OCI-LY7 (cell line): ENCODE measurements at regions not wholly inside any gene's neighbourhood (a gene's known extent, or its start where the extent isn't known, plus 50 kb on each side); places are given as distances from the start of the nearest gene placed in this dataset.

ENCODE experiments used
- BruUV-seq: library from RNA; stranded (reverse); fragments of 400-500 nt; replicated peaks from 2 replicates; lab custom pipeline; 2021; lab: Mats Ljungman, UMichigan
- CTCF ChIA-PET: fragments of 300-600 bp; sonication (Branson Sonifier 250); formaldehyde crosslinking; loops from one replicate; lab custom pipeline; 2022; ENCODE audit warnings: antibody characterized with exemption; ENCODE audit not compliant: unreplicated experiment; lab: Charles Lee
- POLR2A ChIA-PET: fragments of 300-600 bp; sonication (Branson Sonifier 250); formaldehyde crosslinking; loops from one replicate; lab custom pipeline; 2022; ENCODE audit warnings: antibody characterized with exemption; lab: Charles Lee
- DNase-seq: peaks from one replicate; pipeline ENCODE4 v3.0.0-alpha.2; 2015; ENCODE audit warnings: low spot score
- H2AFZ ChIP-seq: fragments of 200-600 bp; sonication (generic), shearing (Covaris generic); 2 replicates; pipeline ENCODE4 v1.6.1; 2014; ENCODE audit warnings: mild to moderate bottlenecking, antibody characterized with exemption, low read length, moderate library complexity
- H3K27ac ChIP-seq: fragments of 200-600 bp; sonication (generic); 2 replicates; pipeline ENCODE4 v1.5.1; 2014; ENCODE audit warnings: mixed run types, low read depth, mild to moderate bottlenecking, moderate library complexity, low read length, inconsistent platforms; ENCODE audit not compliant: poor library complexity, severe bottlenecking
- H3K36me3 ChIP-seq: fragments of 200-600 bp; sonication (generic); 2 replicates; pipeline ENCODE4 v1.6.1; 2014; ENCODE audit warnings: mild to moderate bottlenecking, antibody characterized with exemption, low read length, moderate library complexity, mixed read lengths; ENCODE audit not compliant: insufficient read depth
- H3K4me1 ChIP-seq: fragments of 200-600 bp; sonication (generic); 2 replicates; pipeline ENCODE4 v1.5.1; 2014; ENCODE audit warnings: mild to moderate bottlenecking, low read length; ENCODE audit not compliant: insufficient read depth, poor library complexity, severe bottlenecking
- H3K4me2 ChIP-seq: fragments of 200-600 bp; sonication (generic); 2 replicates; pipeline ENCODE4 v1.6.1; 2014; ENCODE audit warnings: mild to moderate bottlenecking, low read length
- H3K4me3 ChIP-seq: fragments of 200-600 bp; sonication (generic); 2 replicates; pipeline ENCODE4 v1.5.1; 2014; ENCODE audit warnings: mild to moderate bottlenecking, low read depth, low read length; ENCODE audit not compliant: poor library complexity, severe bottlenecking
- H3K79me2 ChIP-seq: fragments of 200-600 bp; sonication (generic); 2 replicates; pipeline ENCODE4 v1.6.1; 2016; ENCODE audit warnings: low read depth, mild to moderate bottlenecking, low read length, moderate library complexity, mixed read lengths; ENCODE audit not compliant: insufficient read depth
- H3K9me2 ChIP-seq: fragments of 200-600 bp; sonication (generic); 2 replicates; pipeline ENCODE4 v1.6.1; 2016; ENCODE audit warnings: mild to moderate bottlenecking, low read length, mixed read lengths; ENCODE audit not compliant: insufficient read depth
- H3K9me3 ChIP-seq: fragments of 200-600 bp; sonication (generic); 2 replicates; pipeline ENCODE4 v1.6.1; 2014; ENCODE audit warnings: mild to moderate bottlenecking, mixed run types, low read length, mixed read lengths
- H4K20me1 ChIP-seq: fragments of 200-600 bp; sonication (generic); 2 replicates; pipeline ENCODE4 v1.6.1; 2014; ENCODE audit warnings: mild to moderate bottlenecking, antibody characterized with exemption, low read length, moderate library complexity, mixed read lengths; ENCODE audit not compliant: insufficient read depth
- CTCF ChIP-seq: fragments of 200-600 bp; sonication (generic); conservative IDR thresholded peaks from 2 replicates; pipeline ENCODE4 v1.5.1; 2014; ENCODE audit warnings: mild to moderate bottlenecking, antibody characterized with exemption, low read length, moderate library complexity, mixed read lengths
- EZH2phosphoT487 ChIP-seq: fragments of 200-600 bp; sonication (generic); IDR thresholded peaks from 2 replicates; pipeline ENCODE4 v1.6.1; 2018; ENCODE audit warnings: low read depth, borderline replicate concordance, mild to moderate bottlenecking, mixed run types, antibody characterized with exemption, low read length, moderate library complexity, mixed read lengths
- intact Hi-C: fragments of 100-400 bp; cut with micrococcal nuclease; formaldehyde crosslinking; loops from one replicate; pipeline ENCODE4 v1.10.0; 2022; ENCODE audit not compliant: unreplicated experiment

GRCh38 chr14:53493320-53493719, 340.2 kb upstream of the DDHD1 start:
- TF ChIP-seq CTCF (no peak), EZH2phosphoT487 (no peak)
- no peaks in the 10 kb centered on the region for H3K36me3 ChIP-seq
- no peak for DNase-seq
- ChIA-PET CTCF (no interaction called here), POLR2A (no interaction called here)
- no peak overlapping the region for H2AFZ ChIP-seq
- no peak overlapping the region for H3K4me3 ChIP-seq
- H3K4me1 ChIP-seq: no peaks in the 10 kb centered on the region
- BruUV-seq: no TSS peak
- H3K9me2 ChIP-seq: no peaks in the 10 kb centered on the region
- H3K79me2 ChIP-seq: no peaks in the 10 kb centered on the region
- no peak overlapping the region for H3K4me2 ChIP-seq
- intact Hi-C loops: no loop called here
- no peak overlapping the region for H3K27ac ChIP-seq
- no peaks in the 10 kb centered on the region for H4K20me1 ChIP-seq
- H3K9me3 ChIP-seq: no peaks in the 10 kb centered on the region

- intact Hi-C loops: no loop called here
- H3K36me3 ChIP-seq: no peaks in the 10 kb centered on the region
- no peak overlapping the region for H3K27ac ChIP-seq
- H3K79me2 ChIP-seq: no peaks in the 10 kb centered on the region
- H2AFZ ChIP-seq: no peak overlapping the region
- no peaks in the 10 kb centered on the region for H3K9me3 ChIP-seq
- TF ChIP-seq CTCF: no peak
- no peak for TF ChIP-seq EZH2phosphoT487
- no peaks in the 10 kb centered on the region for H4K20me1 ChIP-seq
- ChIA-PET POLR2A (no interaction called here), CTCF (no interaction called here)
- no peaks in the 10 kb centered on the region for H3K9me2 ChIP-seq
- no peak overlapping the region for H3K4me3 ChIP-seq
- no peaks in the 10 kb centered on the region for H3K4me1 ChIP-seq
- H3K4me2 ChIP-seq: no peak overlapping the region
- DNase-seq: no peak
- BruUV-seq: no TSS peak
Observed at GRCh38 chr14:53491884-53492277, 338.8 kb upstream of the DDHD1 start.

- Histone ChIP-seq H3K4me1 (no peaks in the 10 kb centered on the region), H3K4me2 (no peak overlapping the region), H3K9me2 (no peaks in the 10 kb centered on the region), H3K79me2 (no peaks in the 10 kb centered on the region), H3K4me3 (no peak overlapping the region), H3K36me3 (no peaks in the 10 kb centered on the region), H2AFZ (no peak overlapping the region), H3K27ac (no peak overlapping the region), H4K20me1 (no peaks in the 10 kb centered on the region), H3K9me3 (no peaks in the 10 kb centered on the region)
- ChIA-PET POLR2A (no interaction called here), CTCF (no interaction called here)
- intact Hi-C loops: no loop called here
- DNase-seq: no peak
- BruUV-seq: no TSS peak
- TF ChIP-seq CTCF (no peak), EZH2phosphoT487 (no peak)
Observed at GRCh38 chr14:53491256-53491883, 338.2 kb upstream of the DDHD1 start.
